ENCODE measurements at regions not wholly inside any gene's neighbourhood (a gene's known extent, or its start where the extent isn't known, plus 50 kb on each side); places are given as distances from the start of the nearest gene placed in this dataset.

DNA sequence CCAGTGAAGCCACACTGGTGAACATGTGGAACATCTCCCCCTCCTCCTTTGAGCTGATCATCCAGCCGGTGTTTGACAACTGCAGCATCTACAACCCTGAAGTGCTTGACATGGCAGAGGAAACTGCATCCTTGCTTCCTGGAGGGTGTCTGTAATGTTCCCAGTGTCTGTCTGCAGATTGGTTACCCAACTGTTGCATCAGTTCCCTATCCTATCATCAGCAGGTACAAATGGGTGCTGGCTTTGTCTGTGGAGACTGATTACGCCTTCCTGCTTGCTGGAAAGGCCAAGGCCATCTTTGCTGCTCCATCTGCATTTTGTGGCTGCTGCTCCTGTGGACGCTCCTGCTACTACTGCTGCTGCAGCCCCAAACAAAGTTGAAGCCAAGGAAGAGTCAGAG lies 83.5 kb downstream of the SKA1 start:
- H3K4me1 ChIP-seq: no peaks in the 10 kb centered on the region
- no peak for DNase-seq
- no peak for ATAC-seq
- no peaks in the 10 kb centered on the region for H3K27me3 ChIP-seq
- no peaks in the 10 kb centered on the region for H3K9me3 ChIP-seq
- no peak overlapping the region for H3K27ac ChIP-seq
- TF ChIP-seq, protein P1, sequence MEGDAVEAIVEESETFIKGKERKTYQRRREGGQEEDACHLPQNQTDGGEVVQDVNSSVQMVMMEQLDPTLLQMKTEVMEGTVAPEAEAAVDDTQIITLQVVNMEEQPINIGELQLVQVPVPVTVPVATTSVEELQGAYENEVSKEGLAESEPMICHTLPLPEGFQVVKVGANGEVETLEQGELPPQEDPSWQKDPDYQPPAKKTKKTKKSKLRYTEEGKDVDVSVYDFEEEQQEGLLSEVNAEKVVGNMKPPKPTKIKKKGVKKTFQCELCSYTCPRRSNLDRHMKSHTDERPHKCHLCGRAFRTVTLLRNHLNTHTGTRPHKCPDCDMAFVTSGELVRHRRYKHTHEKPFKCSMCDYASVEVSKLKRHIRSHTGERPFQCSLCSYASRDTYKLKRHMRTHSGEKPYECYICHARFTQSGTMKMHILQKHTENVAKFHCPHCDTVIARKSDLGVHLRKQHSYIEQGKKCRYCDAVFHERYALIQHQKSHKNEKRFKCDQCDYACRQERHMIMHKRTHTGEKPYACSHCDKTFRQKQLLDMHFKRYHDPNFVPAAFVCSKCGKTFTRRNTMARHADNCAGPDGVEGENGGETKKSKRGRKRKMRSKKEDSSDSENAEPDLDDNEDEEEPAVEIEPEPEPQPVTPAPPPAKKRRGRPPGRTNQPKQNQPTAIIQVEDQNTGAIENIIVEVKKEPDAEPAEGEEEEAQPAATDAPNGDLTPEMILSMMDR (IDR thresholded peaks at IDR 0.05): no peak
- H3K36me3 ChIP-seq: no peaks in the 10 kb centered on the region
- no peak overlapping the region for H3K4me3 ChIP-seq
- intact Hi-C loops (cut with DNase I): no loop called here

- H3K27me3 ChIP-seq: no peaks in the 10 kb centered on the region
- ATAC-seq (no peak), DNase-seq (no peak)
- TF ChIP-seq, protein P1 (IDR thresholded peaks at IDR 0.05): no peak
- no peaks in the 10 kb centered on the region for H3K4me1 ChIP-seq
- no peak overlapping the region for H3K27ac ChIP-seq
- intact Hi-C loops (cut with DNase I): no loop called here
- no peak overlapping the region for H3K4me3 ChIP-seq
- H3K9me3 ChIP-seq: no peaks in the 10 kb centered on the region
- no peaks in the 10 kb centered on the region for H3K36me3 ChIP-seq
Observed at GRCh38 chr18:50458796-50459195, 84.0 kb downstream of the SKA1 start.

GRCh38 chr18:50460062-50460461 lies 85.2 kb downstream of the SKA1 start:
- DNase-seq (no peak), ATAC-seq (no peak)
- Histone ChIP-seq H3K27ac (no peak overlapping the region), H3K4me1 (no peaks in the 10 kb centered on the region), H3K27me3 (no peaks in the 10 kb centered on the region), H3K9me3 (no peaks in the 10 kb centered on the region), H3K4me3 (no peak overlapping the region), H3K36me3 (no peaks in the 10 kb centered on the region)
- intact Hi-C loops (cut with DNase I): no loop called here
- TF ChIP-seq, protein P1 (IDR thresholded peaks at IDR 0.05): no peak

DNA sequence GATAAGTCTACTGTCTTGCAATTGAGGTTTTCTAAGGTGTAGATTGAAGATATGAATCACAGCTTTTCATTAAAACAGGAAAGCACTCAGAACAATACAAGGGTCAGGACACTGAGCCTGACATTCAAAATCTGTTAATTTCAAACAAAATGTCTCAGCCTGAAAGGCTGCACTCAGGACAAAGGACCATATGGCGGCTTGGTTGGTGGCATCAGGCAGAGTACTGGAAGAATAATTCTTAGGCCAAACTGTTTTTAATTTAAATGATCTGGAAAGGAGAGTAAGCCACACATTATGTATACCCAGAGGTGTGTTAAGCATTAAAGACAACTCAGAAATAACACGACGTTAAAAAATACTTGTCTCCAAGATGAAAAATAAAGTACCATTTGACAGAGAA lies 85.9 kb downstream of the SKA1 start:
- Histone ChIP-seq H3K36me3 (no peaks in the 10 kb centered on the region), H3K4me3 (no peak overlapping the region), H3K27ac (no peak overlapping the region), H3K27me3 (no peaks in the 10 kb centered on the region), H3K9me3 (no peaks in the 10 kb centered on the region), H3K4me1 (no peaks in the 10 kb centered on the region)
- intact Hi-C loops (cut with DNase I): no loop called here
- TF ChIP-seq, protein P1 (IDR thresholded peaks at IDR 0.05): no peak
- no peak for ATAC-seq
- DNase-seq: no peak

GRCh38 chr18:50461251-50461650 lies 86.4 kb downstream of the SKA1 start:
- no peak for DNase-seq
- H3K4me3 ChIP-seq: no peak overlapping the region
- no peak for ATAC-seq
- no peaks in the 10 kb centered on the region for H3K27me3 ChIP-seq
- H3K27ac ChIP-seq: no peak overlapping the region
- TF ChIP-seq, protein P1 (IDR thresholded peaks at IDR 0.05): no peak
- no peaks in the 10 kb centered on the region for H3K36me3 ChIP-seq
- no peaks in the 10 kb centered on the region for H3K9me3 ChIP-seq
- H3K4me1 ChIP-seq: no peaks in the 10 kb centered on the region
- intact Hi-C loops (cut with DNase I): no loop called here

Data from upper lobe of right lung (tissue), 1 donor.